ENCODE measurements at regions not wholly inside any gene's neighbourhood (a gene's known extent, or its start where the extent isn't known, plus 50 kb on each side); places are given as distances from the start of the nearest gene placed in this dataset.
A peak's percentile ranks its signal among the peaks of the same experiment; 100 is the strongest.

DNA sequence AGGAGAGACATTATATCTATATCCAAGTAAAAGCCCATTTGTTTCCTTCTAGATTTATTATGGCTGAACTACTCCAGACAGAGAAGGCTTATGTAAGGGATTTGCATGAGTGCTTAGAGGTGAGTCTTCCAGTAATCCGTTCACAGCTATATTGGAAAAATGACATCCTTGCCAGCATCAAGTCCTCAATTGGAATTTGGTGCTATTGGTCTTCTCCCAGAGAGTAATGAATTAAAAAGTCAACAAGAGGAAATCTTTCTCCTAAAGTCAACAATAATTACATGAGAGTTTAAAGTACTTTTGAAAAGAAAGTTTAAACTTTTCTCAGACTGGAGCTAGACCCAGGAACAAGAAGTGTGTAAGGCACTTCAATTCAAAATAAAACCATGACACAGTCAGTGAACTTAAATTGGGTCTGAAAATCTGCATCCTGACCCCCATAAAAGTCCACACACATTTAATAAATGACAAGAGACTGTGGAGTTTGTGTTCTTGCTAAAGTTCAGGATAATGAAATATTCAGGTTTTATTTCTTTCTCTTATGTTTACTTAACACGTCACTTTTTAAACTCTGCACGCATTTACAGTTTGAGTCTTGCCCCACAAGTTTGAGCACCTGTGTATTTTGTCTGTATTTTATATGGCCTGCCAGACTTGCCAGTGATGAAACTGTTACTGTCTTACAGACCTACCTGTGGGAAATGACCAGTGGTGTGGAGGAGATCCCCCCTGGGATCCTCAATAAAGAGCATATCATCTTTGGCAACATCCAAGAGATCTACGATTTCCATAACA, 268.2 kb upstream of the UMPS start:
- FAIRE-seq: no peak
- DNase-seq (ENCODE audit: insufficient read length, low spot score): no peak

DNA sequence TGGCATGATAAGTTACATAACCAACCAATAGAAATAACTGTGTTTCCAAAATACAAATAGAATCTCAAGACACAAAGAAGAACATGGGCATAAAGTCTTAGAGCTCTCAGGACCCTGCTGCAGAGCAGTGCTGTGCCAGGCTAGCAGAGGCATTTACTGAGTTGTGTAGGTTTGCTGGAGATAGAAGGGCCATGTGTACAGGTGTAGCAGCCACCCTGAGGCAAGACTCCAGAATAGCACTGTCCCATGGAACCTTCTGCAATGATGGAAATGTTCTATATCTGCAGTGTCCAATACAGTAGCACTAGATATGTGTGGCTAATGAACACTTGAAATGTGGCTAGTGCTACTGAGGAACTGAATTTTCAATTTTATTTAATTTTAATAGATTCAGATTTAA, 267.0 kb upstream of the UMPS start:
- no peak for DNase-seq (ENCODE audit: insufficient read length, low spot score)
- no peak for FAIRE-seq

DNA sequence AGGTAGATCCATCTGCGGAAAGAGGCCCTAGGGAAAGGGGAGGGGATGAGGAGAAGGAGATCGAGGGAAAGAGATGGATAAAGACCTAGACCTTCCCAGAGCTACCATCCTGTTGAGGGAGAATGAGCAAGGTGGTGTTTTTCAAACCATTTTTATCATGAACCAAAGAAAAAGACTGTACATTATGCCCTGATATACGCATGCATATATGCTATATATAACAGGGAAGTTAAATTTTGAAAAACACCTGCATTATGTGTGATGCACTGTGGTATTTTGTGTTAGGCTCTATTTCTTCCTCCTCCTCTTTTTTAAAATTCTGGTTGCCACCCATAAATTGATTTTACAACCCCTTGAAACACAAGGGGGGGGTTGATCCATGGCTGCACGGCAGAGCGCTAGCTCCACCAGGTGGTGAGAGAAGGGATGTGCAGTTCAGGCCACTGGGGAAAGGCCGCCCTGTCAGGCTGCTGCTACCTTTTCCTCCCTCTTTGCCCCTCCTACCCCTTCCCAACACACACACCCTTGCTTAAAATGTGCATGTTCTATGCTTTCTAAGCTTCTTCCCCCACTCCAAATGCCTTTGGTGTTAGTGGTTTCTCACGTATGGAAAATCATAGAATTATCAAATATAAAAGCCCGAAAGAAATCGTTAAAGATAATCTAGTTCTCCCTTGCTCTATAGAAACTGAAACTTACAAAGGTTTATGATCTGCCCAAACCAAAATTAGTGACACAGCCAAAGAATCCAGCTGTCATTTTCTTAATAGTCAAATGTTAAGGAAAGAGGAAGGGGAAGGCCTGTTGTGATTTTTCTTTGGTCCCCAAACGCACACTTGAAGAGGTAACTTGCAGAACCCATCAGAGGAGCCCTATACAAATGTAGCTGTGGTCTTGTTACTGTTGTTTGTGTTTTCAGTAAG, 262.0 kb upstream of the UMPS start:
- DNase-seq (ENCODE audit: insufficient read length, low spot score) (peak; percentile 50), FAIRE-seq (peak; percentile 95)

DNA sequence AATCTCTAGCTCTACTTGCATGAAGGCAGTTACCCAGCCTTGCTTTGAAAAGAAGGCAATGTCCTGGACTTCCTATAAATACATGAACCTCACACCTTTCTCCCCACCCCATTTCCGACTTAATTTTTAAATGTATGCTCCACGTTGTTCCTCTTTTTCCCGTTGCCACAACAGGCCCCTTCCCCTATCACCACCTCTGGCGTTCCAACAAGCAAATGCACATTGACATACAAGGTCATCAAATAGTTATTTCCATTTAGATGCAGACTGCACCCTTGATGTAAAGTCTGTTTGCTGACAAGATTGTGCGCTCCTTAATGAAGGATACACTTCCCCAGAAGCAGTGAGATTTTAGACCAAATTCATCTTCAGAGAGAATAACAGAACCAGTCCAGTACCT, 260.7 kb upstream of the UMPS start:
- FAIRE-seq (no peak), DNase-seq (ENCODE audit: insufficient read length, low spot score) (no peak)

DNA sequence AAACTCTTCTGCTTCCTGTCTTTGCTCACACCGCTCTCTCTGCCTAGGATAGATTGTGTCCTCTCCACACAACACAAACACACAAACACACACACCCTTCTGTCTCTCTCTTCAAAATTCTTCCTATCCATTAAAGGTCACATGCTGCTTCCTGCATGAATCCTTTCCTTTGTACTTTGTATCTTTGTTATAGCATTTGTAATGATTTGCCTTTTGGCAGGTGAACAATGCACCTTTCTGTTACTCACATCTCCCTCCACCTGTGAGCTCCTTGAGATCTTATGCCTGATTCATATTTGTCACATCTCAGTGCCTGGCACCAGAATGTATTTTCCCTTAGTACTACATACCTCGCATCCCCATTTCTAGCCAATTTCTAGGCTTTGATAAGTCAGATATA, 251.4 kb upstream of the UMPS start:
- DNase-seq (ENCODE audit: insufficient read length, low spot score) (no peak), FAIRE-seq (no peak)

DNA sequence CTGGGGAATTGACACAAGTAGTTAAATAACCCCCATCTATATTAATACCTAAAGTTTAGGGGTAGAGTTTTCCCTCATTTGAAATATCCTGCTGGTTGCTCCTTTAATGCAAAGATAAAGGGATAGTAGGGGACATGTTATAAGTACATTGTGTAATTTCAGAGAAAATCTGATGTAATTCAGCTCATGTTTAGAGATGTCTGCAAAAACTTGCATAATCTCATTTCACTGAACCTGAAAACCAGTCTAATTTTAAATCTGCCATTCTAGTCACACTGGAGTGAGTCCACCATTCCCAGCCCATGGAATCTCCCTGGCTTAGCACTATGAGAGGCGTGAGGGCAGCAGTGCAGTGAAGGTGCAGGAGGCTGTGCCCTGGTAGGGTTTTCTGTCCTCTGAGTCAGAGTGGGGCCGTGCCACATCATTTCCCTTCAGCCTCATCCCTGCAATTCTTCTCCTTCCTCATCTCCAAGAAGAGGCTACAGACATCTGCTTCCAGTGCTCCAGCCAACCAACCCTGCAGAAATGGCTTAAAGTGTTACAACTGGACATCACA, 246.3 kb upstream of the UMPS start:
- FAIRE-seq: no peak
- no peak for DNase-seq (ENCODE audit: insufficient read length, low spot score)

DNA sequence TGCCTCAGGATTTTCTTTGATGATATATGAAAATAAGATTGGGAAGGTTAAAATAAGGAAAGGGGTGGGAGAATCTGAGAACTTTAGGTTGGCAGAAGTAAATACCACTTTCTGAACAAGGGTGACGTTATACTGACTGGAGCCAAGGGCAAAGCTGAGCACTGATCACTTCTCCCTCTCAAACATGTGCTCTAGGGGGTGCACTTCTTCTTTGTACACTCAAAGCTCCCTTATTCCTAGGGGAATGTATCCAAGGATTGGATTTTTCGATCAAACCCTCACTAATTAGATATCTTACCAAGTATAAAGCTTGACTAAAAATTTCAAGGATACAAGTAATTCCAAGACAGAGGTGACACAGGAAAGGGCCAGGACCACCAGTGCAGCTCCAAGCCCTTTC, 243.9 kb upstream of the UMPS start:
- DNase-seq (ENCODE audit: insufficient read length, low spot score) (no peak), FAIRE-seq (no peak)

DNA sequence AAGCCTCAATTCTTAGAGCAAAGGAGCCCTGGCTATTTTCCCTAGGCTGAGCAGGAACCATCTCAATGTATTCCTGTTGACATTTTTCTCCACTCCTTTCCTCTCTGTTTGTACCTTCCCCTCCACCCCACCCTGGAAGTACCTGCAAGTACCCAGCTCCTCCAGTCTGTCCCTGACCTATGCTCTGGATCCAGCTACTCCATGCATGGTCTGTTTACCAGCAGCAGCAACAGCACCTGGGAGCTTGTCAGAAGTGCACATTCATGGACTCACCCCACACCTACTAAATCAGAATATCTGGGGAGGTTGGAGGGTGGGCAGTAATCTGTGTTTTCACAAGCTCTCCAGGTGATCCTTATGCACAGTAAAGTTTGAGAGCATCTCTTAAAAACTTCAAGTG, 240.7 kb upstream of the UMPS start:
- FAIRE-seq (no peak), DNase-seq (ENCODE audit: insufficient read length, low spot score) (no peak)

DNA sequence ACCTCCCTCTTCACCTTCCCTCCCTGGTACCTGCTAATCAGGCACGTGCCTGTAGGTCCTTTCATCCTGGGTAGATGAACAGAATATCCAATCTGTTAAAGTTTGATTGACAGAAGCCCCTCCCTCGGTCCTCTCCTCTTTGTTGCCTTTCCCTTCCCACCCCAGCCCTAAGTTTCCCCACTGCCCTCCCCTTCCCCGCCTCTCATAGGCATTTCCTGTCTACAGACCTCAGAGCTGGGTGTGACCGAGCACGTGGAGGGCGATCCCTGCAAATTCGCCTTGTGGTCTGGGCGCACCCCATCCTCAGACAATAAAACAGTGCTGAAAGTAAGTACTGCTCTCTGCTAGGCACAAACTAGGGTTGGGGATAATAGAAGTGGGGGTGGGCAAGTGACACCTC, 239.2 kb upstream of the UMPS start:
- no peak for DNase-seq (ENCODE audit: insufficient read length, low spot score)
- FAIRE-seq: no peak

DNA sequence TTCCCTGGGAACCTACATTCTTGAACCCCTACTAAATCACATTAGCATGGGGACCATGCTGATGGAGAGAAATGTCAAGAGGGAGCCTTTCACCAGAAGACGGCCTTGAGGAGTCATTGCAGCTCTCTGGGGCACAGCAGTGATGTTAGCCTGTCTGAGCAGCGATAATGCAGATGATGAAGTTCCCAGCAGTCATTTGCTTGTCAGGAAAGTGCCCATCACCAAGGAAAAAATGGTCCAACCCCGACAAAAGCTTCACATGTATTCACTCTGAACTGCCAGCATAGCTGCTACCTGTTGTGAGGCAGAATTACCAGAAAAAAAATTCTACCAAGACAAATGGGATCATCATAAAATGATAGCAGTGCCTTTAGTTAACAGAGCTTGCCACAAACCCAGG, 238.4 kb upstream of the UMPS start:
- DNase-seq (ENCODE audit: insufficient read length, low spot score) (no peak), FAIRE-seq (no peak)

DNA sequence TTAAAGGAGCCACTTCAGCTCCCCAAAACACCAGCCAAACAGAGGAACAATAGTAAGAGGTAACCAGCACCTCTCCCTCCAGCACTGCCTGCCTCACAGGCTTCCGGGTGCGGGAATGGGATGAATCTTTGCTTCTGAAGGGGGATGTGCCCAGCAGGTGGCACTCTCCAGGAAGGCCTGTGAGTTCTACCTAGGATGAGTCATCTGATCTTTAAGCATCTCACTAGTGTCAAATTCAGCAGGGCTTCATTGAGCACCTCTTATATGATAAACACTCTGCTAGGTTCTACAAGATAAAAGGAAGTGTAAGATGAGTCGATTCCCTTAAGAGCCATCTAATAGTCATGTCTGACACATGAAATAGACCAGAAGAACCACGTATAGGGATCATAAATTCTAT, 237.4 kb upstream of the UMPS start:
- DNase-seq (ENCODE audit: insufficient read length, low spot score): peak; percentile 5
- FAIRE-seq: no peak

DNA sequence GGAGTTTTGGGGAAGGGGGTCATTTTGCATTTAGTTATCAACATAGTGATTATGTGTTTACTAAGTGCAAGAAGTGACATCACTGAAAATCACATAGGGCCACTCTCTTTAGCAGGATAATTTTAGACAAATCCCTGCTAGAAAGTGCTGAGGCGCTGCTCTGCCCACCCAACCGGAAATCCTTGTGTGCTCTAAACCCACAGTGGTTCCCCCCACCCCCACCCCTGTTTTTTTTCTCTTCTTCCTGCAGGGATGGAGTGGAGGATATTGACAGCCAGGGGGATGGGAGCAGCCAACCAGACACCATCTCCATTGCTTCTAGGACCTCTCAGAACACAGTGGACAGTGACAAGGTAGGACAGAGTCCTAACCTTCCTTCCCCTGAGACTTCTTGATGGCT, 234.2 kb upstream of the UMPS start:
- FAIRE-seq (no peak), DNase-seq (ENCODE audit: insufficient read length, low spot score) (no peak)

DNA sequence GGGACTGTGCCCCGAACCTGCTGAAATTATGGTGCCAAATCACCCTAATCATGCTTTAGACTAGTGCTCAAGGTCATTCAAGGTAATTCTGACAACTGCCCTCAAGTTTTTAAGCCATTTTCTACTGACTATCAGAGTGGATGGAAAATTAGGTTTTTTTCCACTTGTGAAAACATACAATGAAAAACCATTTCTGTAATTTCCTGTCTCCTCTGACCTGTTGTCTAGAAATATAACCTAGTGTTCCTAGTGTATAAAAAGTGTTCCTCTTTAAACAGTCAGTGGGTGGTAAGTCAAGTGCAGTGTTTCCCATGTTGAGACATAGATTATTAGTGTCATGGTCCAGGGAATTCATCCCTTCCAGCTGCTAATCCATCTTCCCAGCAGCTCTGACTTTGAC, 232.8 kb upstream of the UMPS start:
- FAIRE-seq (no peak), DNase-seq (ENCODE audit: insufficient read length, low spot score) (no peak)

DNA sequence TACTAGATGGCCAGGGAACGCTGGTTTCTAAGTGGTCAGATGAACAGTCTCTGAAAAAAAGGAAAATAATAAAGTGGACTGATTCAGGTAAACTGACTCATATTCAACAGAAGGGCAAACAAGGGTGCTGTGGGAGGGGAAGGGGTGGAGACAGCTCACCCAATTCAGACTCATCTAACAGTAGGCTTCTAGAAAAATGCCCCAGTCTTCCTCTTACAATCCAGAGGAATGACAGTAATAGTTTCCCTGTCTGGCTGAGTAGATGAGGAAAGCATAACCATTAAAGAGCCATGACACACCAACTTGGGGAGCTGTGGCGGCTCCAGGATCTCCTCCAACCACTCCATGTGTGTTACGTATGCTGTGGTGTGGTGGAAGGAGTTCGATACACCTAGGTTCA, 231.4 kb upstream of the UMPS start:
- FAIRE-seq: no peak
- DNase-seq (ENCODE audit: insufficient read length, low spot score): no peak

DNA sequence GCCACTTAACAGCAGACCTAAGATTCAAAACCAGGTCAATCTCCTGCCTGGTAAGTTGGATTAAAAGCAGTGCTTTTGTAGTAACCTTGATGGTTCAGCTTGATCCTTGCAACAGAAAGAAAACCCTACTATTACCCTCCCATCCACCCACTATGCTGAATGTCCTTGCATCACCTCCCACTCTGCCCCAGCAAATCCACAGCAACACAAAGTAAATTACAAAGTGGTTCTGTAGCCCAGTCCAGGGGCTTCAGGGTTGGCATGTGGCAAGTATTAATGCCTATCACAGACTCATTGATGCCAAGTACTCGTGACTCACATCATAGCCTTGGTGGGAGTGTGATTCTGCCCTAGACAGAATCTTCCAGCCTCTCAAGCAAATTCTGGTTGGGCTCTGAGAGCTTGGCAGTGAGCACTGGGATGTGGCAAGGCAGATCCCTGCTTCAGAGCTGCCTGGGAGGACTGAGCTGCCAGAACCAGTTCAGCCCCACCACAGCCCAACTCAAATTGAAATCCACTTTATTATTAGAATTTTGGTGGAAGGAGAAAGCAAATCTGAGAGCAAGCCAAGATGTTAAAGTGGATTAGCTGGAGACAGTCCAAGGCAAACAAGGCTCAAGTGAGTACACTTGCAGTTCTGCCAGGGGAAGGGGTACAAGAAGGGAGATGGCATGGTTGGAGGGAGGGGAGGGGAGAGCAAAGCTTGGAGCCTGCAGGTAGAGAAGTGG, 225.8 kb upstream of the UMPS start:
- FAIRE-seq: no peak
- no peak for DNase-seq (ENCODE audit: insufficient read length, low spot score)

DNA sequence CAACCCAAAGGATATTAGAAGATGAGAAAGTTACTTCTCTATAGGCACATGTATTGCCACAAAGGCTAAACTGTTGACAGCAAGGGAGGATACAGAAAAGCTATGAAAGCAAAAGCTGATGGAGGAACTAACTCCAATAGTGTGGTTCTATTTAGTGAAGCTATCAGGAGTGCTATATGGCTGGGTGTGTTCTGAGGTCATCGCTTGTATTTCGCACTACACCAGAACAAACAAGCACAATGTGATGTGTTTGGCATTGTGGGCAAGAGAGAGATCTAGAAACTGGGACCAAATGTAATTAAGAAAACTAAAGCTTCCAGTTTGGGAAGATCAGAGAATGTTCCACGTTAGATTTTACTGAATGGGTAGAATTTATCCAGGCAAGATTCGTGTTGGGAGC, 220.4 kb upstream of the UMPS start:
- no peak for FAIRE-seq
- no peak for DNase-seq (ENCODE audit: insufficient read length, low spot score)

DNA sequence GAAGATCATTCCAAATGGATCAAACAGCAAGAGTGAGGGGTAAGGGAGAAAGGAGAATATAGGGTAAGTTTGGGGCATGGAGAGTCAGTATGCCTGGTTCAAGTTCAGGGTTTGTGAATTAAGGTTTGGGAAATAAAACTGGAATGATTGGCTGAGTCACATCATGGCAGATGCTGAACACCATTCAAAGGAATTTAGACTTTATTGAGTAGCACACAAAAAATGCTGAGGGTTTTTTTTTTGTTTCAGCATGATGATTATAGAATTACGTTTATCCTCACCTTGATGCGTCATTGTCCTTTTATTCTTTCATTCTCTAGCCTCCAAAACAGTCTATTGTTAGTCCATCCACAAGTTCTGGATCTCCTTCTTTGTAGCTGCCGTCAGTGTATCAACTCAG, 220.0 kb upstream of the UMPS start:
- FAIRE-seq: no peak
- no peak for DNase-seq (ENCODE audit: insufficient read length, low spot score)

DNA sequence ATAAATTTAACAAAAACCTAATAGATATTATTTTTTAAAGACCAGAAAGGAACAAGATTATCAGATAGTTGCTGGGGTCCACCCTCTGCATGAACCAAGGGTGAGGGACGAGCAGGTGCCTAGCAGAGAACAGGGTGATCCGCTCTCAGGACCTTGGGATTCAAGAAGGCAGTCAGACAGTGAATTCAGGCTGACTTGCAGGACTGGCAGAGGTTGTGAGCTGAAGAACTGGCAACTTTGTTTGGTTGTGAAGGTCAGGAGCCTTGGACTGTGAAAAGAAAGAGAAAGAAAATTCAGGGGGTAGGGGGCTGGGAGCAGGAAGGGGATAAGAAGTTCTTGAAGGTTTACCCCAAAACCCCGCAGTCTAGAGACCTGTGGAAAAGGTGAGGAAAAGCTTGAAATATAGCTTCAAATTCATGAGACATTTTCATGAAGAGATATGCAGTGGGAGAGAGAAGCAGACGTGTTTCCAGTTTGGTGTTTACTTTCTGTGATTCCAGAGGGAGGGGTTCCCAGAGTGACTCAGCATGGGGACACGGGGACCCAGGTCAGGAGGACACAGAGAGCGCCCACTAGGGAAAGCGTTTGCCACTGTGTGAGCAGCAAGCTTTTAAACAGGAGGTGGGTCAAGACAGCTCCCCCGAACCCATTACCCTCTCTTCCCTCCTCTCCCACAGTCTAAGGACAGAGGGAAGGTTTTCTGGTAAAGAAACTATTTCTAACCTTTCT, 217.2 kb upstream of the UMPS start:
- DNase-seq (ENCODE audit: insufficient read length, low spot score) (no peak), FAIRE-seq (no peak)

DNA sequence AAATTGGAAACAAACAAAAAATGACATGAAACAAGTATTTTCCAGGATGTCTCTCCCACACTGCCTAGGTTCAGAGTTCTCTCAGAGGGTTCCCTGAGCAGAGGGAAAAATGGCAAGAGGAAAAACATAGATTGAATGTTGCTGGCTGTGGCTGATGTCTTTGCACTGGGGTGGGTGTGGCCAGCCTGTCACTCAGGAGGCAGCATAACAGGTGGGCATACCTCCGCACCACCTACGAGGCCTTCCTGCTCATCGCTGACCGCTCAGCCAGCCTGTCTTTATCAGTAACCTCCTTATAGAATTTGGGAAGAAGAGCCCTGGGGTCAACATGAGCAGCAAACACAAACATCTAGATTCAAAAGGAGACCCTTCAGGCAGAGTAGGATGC, 216.6 kb upstream of the UMPS start:
- no peak for DNase-seq (ENCODE audit: insufficient read length, low spot score)
- no peak for FAIRE-seq

DNA sequence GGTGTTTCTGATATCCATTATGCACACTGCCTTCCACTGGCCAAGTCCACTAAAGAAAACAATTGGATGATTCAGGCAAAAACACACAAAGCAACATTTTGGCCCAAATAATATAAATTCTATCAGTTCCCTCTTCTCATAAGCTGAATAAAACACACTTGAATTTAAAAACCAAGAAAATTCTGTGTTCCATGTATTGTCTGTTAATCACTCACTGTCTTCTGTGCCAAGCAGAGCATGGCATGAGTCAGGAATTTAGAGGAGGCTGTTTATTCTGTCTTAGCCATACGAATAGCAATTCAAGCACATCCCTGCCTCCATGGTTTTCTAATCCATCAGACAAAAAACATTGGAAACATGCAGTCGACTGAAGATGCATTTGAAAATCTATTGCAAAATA, 215.6 kb upstream of the UMPS start:
- FAIRE-seq (no peak), DNase-seq (ENCODE audit: insufficient read length, low spot score) (no peak)

DNA sequence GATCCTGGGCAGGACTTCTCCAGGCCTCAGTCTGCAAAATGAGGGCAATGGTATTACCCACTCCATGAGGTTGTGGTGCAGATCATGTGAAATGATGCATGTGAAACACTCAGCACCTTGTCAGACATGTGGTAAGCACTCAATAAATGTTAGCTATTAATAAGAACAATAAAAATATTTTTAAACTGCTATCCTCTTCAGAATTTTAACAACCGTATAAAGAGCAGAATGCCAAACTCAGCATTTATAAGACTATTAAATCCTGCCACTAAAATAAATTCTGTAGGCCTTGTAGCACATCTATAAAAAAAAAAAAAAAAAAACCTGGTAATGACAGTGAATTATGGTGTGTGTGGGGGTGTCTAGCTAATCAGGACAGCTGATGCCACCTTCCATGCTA, 213.9 kb upstream of the UMPS start:
- DNase-seq (ENCODE audit: insufficient read length, low spot score) (no peak), FAIRE-seq (no peak)

Measured in GM19239 (cell line).